ENCODE measurements at regions not wholly inside any gene's neighbourhood (a gene's known extent, or its start where the extent isn't known, plus 50 kb on each side); places are given as distances from the start of the nearest gene placed in this dataset.
A peak's percentile ranks its signal among the peaks of the same experiment; 100 is the strongest.
"Not testable (repeated sequence)": the region's sequence is repeated elsewhere in the genome, so short reads cannot be mapped to it uniquely, and the experiment has no call there.

GRCh38 chr16:46387720-46388119, 233.5 kb downstream of the SHCBP1 start:
- peak; percentile 2 for ATAC-seq

GRCh38 chr16:46386805-46387620, 234.2 kb downstream of the SHCBP1 start:
- ATAC-seq = peak; percentile 21

- not testable (repeated sequence) for ATAC-seq
Measured at GRCh38 chr16:46386110-46386771, 234.9 kb downstream of the SHCBP1 start.

GRCh38 chr16:46384285-46385061, 236.7 kb downstream of the SHCBP1 start:
- not testable (repeated sequence) for ATAC-seq

- ATAC-seq = not testable (repeated sequence)
Measured at GRCh38 chr16:46383581-46383980, 237.6 kb downstream of the SHCBP1 start.

- not testable (repeated sequence) for ATAC-seq
Measured at GRCh38 chr16:46382791-46383541, 238.2 kb downstream of the SHCBP1 start.

DNA sequence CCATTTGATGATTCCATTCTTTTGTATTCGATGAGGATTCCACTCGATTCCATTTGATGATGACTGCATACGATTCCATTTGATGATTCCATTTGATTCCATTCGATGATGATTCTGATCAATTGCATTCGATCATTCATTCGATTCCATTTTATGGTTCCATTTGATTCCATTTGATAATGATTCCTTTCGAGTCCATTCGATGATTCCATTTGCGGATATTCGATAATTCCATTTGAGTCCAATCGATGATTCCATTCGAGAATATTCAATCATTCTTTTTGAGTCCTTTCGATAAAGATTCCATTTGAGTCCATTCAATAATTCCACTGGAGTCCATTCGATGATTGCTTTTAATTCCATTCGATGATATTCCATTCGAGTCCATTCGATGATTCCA, 239.1 kb downstream of the SHCBP1 start:
- ATAC-seq = not testable (repeated sequence)

DNA sequence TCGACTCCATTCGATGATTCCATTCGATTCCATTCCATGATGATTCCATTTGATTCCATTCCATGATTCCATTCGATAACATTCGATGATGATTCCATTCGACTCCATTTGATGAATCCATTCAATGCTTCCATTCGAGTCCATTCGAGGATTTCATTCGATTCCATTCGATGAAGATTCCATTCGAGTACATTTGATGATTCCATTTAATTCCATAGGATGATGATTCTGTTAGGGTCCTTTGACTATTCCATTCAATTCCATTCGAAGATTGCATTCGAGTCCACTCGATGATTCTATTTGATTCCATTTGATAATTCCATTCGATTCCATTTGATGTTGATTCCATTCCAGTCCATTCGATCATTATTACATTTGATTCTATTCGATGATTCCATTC, 239.8 kb downstream of the SHCBP1 start:
- not testable (repeated sequence) for ATAC-seq
